HG03066 (cell line): ENCODE measurements at regions not wholly inside any gene's neighbourhood (a gene's known extent, or its start where the extent isn't known, plus 50 kb on each side); places are given as distances from the start of the nearest gene placed in this dataset.

Experiments used
- ATAC-seq: cut with Tn5 transposase; IDR thresholded peaks from one replicate; pipeline ENCODE4 v1.9.1; 2021; ENCODE audit warnings: low read depth; ENCODE audit not compliant: unreplicated experiment

DNA sequence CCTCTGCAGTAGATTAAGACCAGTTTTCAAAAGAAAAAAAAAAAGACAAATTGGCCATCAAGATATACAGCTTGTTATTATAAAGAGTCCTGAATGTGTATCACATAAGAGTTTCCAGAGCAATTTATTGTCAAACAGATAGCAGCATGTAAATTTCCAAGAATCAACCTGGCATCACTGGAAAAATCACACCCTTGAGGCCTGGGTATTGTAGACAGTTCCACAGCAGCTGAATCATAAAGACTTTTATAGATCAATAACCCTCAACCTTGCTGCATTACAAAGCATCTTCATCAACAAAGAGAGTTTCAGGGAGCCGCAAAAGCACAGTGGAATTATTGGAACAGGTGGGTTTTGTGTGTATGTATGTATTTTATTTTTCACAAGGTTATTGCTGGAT is 94.6 kb upstream of the LRIG3 start:
- no peak for ATAC-seq

- no peak for ATAC-seq
Measured at GRCh38 chr12:59010941-59011340, 90.6 kb upstream of the LRIG3 start.

- no peak for ATAC-seq
Measured at GRCh38 chr12:59010118-59010517, 89.8 kb upstream of the LRIG3 start.

- no peak for ATAC-seq
Measured at GRCh38 chr12:59007620-59008019, 87.3 kb upstream of the LRIG3 start.

DNA sequence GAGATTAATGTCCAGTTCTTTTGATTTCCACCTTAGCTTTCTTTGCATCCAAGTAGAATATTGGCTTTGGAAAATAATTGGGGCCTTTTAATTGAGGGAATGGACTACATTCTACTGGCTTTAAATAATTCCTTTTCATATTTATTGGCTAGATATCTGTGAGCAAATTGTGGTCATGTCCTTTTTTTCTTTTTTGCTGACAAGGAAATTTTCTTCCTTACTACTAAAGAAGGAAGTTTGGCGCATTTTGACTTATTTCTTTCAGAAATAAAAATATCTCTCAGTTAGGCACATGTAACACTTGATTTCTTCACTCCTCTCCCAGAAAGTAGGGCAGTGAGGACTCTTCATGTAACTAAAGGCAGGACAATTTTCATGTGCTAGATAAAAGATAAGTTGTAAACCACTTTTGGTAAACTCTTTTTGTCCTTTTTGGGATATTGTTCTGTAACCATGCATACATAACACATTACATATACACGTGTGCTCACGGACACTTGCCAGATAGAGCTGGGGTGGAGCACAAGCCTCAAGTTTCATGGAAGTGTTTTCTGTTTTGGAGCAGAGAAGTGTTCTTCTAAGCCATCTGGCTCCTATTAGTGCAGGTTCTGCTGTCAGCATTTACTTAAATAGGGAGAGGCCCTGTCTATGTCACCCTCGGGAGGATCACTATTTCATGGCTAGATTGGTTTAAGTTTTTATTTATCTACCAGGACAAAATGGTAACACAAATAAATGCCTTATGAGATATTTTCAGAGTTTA is 85.1 kb upstream of the LRIG3 start:
- ATAC-seq: no peak

- no peak for ATAC-seq
Measured at GRCh38 chr12:59004456-59004855, 84.2 kb upstream of the LRIG3 start.

DNA sequence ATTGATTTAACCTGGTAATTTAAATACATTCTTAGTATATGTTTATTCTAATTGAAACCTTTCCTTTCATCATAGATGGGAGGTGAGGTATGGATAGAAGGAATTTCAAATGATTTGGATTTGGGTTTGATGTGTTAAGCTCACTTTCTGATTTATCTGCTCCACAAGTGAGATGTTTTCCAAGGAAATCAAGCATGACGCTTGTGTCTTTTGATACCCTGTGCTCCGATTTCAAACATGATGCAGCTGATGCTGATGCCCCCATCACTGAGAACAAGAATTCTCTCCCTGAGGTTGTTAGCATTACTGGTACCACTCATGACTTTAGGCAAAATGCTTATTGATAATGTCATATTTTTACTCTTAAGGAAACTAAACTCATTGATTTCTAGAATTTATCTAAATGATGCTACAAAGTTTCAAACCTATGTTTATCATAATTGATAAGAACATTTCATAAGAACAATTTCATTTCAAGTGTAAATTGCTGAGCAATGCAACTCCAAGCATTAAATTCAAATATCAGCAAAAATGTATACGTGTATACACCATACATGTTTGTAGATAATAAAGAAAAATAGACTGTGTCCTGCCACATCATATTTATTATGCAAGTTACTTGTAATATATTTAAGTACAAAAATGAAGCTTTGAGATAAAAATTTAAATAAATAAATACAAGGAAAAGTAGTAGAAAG is 75.5 kb upstream of the LRIG3 start:
- ATAC-seq: no peak

DNA sequence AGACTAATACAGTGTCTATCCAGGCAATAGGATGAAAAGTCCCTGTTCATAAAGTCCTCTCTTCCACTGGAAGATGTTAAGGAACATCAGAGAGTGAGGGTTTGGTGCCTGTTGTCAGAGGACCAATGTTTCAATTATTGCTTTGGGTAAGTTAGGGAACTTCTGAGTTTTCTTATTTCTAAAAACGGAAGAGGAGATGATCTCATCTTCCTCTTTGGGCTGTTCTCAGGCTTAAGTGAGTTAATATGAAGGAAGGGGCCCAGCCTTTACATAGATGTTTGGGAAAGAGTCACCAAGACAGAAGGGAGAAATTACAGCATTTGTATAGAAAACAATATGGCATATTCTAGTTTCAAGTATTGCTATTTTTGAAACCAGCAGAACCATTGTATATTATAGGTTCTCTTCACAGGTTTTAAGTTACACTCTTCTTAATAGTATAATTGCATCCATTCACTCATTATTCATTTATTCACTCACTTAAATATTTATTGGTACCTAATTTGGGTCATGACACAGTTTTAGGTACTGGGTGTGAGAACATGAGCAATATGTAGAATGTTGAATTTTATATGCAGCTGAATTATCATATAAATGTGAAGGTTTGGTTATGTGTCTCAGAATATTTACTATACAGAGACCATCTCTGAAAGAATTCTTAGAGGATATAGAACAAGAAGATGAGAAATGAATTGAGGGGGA is 68.5 kb upstream of the LRIG3 start:
- no peak for ATAC-seq

DNA sequence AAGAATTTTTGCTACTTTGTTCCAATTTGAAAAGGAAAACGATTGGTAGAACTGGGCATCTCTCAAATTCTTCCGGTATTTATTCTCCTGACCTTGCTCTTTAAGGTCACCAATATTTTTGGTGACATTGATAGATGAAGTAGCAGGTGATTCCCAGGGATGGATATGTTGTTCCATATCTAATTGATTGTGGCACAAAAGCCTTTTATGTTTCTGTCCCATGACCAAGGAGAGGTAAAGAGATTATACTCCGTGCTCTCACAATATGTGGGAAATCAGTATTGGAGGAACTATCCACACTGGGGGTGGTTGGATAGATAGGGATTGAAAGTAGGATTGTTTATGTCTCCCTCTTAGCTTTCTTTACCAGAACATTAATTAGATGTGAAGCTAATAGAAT is 61.7 kb upstream of the LRIG3 start:
- ATAC-seq: no peak

GRCh38 chr12:58980768-58981167 is 60.5 kb upstream of the LRIG3 start:
- no peak for ATAC-seq

GRCh38 chr12:58978717-58979116 is 58.4 kb upstream of the LRIG3 start:
- no peak for ATAC-seq

DNA sequence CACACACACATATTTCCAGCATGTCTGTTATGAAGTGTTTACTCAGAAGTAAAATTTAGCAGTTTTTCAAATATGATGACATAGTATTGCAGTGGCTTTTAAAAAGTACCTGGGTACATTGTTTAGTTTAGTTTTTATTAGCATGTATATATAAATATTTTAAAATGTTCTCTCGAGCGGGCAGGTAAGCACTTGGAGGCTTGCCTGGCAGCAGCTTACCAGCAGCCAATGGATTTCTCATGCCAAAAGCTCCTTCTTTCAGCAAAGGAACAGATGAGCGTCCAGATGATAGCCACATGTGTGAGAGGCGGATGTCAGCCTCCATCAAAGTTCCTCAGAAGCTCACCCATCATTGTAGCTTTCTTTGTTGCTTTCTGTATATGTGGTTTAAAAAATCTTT is 57.2 kb upstream of the LRIG3 start:
- no peak for ATAC-seq

GRCh38 chr12:58976146-58976545 is 55.8 kb upstream of the LRIG3 start:
- no peak for ATAC-seq
